NOMO-1 treated with DMSO at 0.1 percent for 48 hours (cell line): ENCODE measurements at regions not wholly inside any gene's neighbourhood (a gene's known extent, or its start where the extent isn't known, plus 50 kb on each side); places are given as distances from the start of the nearest gene placed in this dataset.
"Not testable (repeated sequence)": the region's sequence is repeated elsewhere in the genome, so short reads cannot be mapped to it uniquely, and the experiment has no call there.

ENCODE experiments used
- DNase-seq: peaks from one replicate; lab custom pipeline; 2025; ENCODE audit not compliant: unreplicated experiment; lab: John Stamatoyannopoulos, UW

DNA sequence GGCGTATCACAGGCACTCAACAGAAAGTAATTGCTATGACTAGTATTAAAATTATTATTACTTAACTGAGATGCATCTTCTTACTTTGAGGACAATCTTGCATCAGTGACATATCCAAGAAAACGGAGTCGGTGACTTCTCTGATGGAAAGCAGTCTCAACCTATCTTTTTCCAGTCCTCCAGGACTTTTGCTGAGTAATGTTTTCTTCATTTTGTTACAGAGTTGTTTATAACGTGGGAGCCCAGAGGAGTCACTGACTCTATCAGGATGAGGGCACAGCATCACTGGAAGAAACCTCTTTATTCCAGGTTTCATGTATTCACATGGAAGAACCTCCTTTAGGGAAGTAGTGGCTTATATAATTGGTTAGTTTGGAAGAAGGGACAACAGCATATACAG, 51.5 kb upstream of the MELK start:
- DNase-seq, result no peak

GRCh38 chr9:36517131-36517530, 55.6 kb upstream of the MELK start:
- no peak for DNase-seq

DNA sequence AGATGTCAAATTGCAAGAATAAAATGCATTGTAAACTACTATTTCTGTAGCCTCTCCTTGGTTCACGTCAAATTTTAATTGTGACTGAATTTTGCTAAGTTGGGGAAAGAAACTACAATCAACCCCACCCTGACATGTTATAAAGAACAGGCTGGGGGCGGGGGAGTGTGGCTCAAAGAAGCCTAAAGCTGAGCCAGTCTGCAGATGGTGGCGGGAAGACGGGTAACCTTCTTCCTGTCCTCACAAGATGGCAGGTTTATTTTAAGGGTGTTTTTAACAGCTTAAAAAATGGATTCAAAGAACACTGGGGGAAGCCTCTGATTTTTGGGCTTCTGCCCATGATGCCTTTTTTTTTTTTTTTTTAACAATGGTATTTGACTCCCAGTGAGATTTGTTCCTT, 68.5 kb upstream of the MELK start:
- DNase-seq, result no peak

DNA sequence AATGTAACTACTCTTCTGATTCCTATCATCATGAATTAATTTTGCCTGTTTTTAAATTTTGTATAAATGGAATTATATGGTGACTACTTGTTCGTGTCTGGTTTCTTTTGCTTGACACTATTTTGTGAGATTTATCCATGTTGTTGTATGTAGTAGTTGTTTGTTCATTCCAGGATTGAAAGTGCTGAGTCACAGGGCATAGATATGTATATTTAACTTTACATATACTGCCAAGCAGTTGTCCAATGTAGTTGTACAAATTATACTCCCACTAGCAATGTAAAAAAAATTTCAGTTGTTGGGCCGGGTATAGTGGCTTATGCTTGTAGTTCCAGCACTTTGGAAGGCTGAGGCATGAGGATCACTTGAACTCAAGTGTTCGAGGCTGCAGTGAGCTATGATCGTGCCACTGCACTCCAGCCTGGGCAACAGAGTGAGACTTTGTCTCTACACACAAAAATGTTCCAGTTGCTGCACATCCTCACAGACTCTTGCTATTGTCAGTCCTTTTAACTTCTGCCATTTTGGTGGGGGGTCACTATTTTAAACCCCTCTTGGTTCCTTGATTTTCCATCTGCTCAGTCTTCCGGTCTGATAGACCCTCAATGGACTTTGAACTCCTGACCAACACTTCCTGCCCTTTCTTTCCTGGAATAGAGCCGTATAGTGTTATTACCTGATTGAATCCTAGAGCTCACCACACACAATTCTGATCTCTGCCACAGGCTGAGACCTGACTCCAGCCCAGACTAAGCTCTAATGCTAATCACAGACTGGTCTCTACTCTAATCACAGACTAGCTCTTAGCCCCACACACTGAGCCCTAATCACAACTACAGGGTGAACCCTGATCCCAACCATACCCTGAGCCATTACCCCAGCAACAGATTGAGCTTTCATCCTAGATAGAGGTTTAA, 69.3 kb upstream of the MELK start:
- no peak for DNase-seq

DNA sequence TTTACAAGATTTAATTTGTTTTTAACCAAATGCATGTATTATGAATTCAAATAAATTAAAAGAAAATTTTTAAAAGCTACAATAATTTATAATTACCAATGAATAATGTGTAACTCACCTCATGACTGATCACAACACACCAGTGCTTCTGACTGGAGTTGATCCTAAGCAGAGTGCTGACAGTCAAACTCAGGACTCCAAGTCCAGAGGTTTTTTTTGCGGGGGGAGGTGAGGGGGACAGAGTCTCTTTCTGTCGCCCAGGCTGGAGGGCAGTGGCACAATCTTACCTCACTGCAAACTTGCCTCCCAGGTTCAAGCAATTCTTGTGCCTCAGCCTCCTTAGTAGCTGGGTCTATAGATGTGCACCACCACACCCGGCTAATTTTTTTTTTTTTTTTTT, 71.0 kb upstream of the MELK start:
- DNase-seq, result no peak

GRCh38 chr9:36500931-36501330, 71.8 kb upstream of the MELK start:
- not testable (repeated sequence) for DNase-seq

GRCh38 chr9:36499174-36499890, 73.4 kb upstream of the MELK start:
- DNase-seq, result no peak

GRCh38 chr9:36493564-36493963, 79.1 kb upstream of the MELK start:
- not testable (repeated sequence) for DNase-seq

DNA sequence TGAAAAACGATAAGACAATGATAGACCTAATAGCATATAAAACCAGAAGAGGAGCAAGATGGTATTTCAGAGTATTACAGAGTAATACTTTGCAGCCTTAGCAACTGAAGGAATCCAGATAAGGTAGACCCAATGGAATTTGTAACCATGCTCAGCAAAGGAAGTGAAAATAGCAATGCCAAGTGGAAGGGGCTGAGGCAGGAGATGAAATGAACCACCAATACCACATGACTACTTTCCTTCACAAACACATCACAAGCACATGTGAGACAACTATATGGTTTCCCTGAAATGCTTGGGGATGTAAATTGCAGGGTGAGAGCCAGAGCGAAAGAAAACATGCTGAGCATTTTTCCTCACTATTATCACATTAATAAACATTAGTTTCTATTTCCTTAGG, 79.8 kb upstream of the MELK start:
- no peak for DNase-seq

DNA sequence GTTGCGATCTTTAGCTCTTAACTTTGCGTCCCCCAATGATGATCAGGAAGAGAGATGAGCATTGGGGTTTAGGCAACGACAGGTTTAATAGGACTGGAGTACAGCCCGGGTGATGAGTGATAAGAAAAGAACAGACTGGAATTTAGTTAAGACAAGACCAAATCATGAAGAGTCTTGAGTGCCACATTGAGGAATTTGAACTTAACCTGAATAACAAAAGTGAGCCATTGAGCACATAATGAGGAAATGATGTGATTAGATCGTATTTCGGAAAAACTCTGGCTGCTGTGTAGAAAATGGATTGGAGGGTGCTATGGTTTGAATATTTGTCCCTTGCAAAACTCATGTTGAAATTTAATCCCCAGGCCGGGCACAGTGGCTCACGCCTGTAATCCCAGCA, 83.2 kb upstream of the MELK start:
- DNase-seq, result no peak

GRCh38 chr9:36488389-36488756, 84.3 kb upstream of the MELK start:
- no peak for DNase-seq

GRCh38 chr9:36487482-36488388, 85.0 kb upstream of the MELK start:
- DNase-seq, result peak; percentile 71

DNA sequence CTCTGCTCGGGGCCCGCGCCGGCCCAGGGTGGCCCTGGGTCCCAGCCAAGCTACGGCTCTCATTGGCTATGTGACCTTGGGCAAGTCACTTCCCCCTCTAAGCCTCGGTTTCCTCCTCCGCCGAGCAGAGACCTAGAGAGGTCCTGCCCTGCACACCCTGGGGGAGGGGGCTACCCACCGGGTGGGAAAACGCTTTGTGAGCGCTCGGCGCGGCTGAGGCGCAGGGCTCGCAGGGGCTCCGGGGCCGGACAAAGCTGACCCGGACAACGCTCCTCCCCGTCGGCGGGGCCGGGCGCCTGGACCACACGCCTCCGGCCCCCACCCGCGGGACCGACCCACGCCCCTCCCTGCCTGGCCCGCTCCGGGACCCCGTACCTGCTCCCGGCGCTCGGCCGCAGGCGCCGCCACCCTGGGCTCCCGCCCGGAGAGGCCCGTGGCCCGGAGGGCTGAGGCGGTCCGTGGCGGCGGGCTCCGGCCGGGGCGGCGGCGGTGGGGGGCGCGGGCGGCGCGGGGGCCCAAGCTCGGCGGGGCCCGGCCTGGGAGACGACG, 85.7 kb upstream of the MELK start:
- DNase-seq, result peak; percentile 16

DNA sequence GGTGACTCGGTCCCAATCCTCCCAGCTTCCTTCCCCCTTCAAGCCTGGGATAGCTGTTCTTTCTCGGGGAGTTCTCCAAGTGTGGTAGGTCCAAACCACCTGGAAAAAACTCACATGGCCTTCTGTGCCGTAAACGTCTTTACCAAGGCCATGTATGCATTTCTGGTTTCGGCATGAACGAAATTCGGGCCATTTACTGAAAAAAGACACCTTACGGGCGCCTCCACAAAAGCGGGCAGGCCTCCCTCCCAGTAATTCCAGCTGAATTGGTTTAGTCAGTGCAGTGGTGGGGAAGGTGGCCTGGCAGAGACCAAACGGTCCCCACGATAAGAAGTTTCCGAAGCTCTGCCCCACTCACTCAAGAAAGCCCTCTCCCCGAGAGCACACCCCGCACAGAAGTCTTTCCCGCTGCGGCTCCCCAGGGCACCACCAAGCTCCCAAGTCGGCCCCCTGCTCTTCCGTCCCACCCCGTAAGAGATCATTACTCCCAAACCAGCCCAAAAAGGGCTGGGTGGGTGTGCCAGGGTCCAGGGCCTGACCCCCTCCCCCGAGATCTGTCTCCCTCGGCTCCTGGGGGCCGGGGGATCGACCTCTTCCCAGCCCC, 86.3 kb upstream of the MELK start:
- DNase-seq, result no peak

- no peak for DNase-seq
These were observed 85.7 kb upstream of the RNF38 start for GRCh38 chr9:36485647-36486328.

DNA sequence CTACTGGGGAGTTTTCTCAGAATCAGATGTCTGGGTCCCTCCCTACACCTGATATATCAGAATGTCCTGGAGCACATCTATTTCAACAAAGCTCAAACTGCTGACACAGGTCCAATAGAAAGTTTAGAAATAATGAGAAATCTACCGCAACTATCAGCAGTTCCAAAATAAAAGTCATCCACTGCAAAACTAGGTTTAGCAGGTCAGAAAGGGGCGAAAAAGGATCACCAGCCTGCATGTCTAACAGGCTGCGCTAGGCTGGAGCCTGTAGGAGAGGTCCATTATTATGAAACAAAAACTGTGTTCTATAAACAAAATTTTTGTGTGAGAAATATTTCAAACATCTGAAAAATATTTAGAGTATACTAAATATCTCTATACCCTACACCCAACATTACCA, 84.1 kb upstream of the RNF38 start:
- DNase-seq, result no peak

DNA sequence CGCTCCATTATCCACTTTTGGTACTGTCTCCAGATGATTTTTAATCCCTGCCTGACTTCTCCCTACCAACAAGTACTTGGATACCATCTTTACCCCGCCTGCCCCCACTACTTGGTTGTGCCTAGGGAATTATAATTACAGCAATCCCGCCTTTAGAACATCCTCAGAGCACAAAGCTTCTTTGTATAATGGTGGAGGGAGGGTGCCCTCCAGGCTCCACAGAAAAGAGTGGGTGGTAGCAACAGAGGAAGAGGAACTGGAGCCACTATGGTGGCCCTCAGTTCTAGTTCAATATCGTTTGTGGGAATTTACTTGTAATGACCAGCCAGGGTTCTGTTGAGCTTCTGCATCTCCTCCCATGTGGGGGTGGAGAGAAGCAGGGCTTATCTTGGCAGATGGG, 79.0 kb upstream of the RNF38 start:
- DNase-seq, result no peak

DNA sequence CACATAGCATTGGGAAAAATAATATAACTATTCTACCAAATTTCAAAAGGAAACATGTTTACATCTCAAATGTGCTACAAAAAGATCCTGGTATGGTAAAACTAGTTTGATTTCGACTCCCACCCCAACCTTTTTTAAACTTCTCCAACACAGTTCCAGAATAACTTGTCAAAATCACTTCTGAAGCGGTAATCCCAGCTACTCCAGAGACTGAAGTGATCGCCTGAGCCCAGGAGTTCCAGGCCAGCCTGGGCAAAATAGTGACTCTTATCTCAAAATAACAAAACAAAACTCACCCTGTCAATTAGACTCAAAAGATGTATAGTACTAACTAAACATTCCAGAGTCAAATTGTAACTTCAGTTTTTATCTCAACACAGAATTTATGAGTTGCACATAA, 71.3 kb upstream of the RNF38 start:
- DNase-seq, result no peak

DNA sequence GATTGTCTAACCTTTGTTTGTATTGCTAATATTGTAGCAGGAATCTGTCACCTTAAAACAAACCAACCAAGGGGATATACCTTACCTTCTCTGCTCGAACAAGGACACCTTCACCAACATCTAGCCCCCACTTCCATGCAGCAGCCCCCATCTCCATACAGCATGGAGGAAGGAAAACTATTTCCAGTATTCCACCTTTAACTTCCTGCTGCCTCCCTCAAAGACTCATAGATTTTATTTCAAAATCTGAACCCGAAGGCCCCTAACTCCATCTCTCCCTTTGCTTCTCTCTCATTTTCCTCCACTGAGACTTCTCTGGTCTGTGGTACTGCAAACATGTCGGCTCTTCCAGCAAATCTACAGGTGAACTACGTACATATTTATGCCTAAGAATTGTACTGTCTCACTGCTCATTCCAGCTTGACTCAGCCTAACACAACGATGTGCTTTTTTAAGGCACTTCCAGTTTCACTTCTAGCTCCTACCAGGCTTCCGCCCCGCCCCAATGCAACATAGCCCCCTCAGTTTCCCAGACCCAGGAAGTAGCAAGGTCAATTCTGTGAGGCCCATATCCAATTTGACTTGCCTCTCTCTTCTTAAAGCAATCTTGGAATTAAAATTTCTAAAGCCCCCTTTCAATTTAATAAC, 70.7 kb upstream of the RNF38 start:
- peak; percentile 53 for DNase-seq

GRCh38 chr9:36463467-36463866, 63.4 kb upstream of the RNF38 start:
- DNase-seq, result no peak
